Thyroid gland (tissue), 4 donors: ENCODE measurements at regions not wholly inside any gene's neighbourhood (a gene's known extent, or its start where the extent isn't known, plus 50 kb on each side); places are given as distances from the start of the nearest gene placed in this dataset.

Experiments used
- DNase-seq, 2 donors: peaks; one replicate each; pipeline ENCODE4 v3.0.0-alpha.2; 2019
- H3K27ac ChIP-seq, 3 donors: fragments of 200-600 bp; sonication (generic); 1 replicate in 2 of 3; 2 replicates in 1 of 3; pipeline ENCODE4 v1.5.1; 2016 to 2019; ENCODE audit warnings: mild to moderate bottlenecking in 1 of 3, moderate library complexity in 1 of 3
- H3K27me3 ChIP-seq: fragments of 200-600 bp; sonication (generic); one replicate; pipeline ENCODE4 v1.5.1; 2019
- H3K36me3 ChIP-seq, 2 donors: fragments of 200-600 bp; sonication (generic); one replicate each; pipeline ENCODE4 v1.5.1; 2016 to 2019
- H3K4me1 ChIP-seq, 2 donors: fragments of 200-600 bp; sonication (generic); one replicate each; pipeline ENCODE4 v1.5.1; 2017 to 2019
- H3K4me3 ChIP-seq, 3 donors: fragments of 200-600 bp; sonication (generic); replicated peaks in 1 of 3; 1 replicate in 2 of 3; 2 replicates in 1 of 3; pipeline ENCODE4 v1.5.1; 2016; ENCODE audit warnings: mild to moderate bottlenecking in 1 of 3
- H3K9me3 ChIP-seq: fragments of 200-600 bp; sonication (generic); one replicate; pipeline ENCODE4 v1.5.1; 2017
- POLR2A ChIP-seq, 2 donors: fragments of 450-650 bp; IDR thresholded peaks; one replicate each; pipeline ENCODE4 v1.6.1; 2017; ENCODE audit warnings: antibody characterized with exemption in 2 of 2, mild to moderate bottlenecking in 2 of 2, moderate library complexity in 1 of 2
- WGBS, 2 donors: methylation state at CpG; one replicate each; pipeline ENCODE4 v1.1.5; 2017; 5-methylcytosine and 5-hydroxymethylcytosine counted together
- intact Hi-C: fragments of 100-400 bp; cut with DNase I; formaldehyde crosslinking; loops from one replicate; pipeline ENCODE4 v1.15.1; 2023
- TF ChIP-seq, protein P1 (sequence below), 6 experiments: fragments of 200-600 bp in 3 of 6; fragments of 450-650 bp in 3 of 6; sonication (generic) in 3 of 6; IDR thresholded peaks; one replicate each; pipeline ENCODE4 v1.5.1; 2016 to 2019; ENCODE audit warnings: antibody characterized with exemption in 6 of 6, mild to moderate bottlenecking in 2 of 6, inconsistent platforms in 1 of 6, moderate library complexity in 1 of 6

DNA sequence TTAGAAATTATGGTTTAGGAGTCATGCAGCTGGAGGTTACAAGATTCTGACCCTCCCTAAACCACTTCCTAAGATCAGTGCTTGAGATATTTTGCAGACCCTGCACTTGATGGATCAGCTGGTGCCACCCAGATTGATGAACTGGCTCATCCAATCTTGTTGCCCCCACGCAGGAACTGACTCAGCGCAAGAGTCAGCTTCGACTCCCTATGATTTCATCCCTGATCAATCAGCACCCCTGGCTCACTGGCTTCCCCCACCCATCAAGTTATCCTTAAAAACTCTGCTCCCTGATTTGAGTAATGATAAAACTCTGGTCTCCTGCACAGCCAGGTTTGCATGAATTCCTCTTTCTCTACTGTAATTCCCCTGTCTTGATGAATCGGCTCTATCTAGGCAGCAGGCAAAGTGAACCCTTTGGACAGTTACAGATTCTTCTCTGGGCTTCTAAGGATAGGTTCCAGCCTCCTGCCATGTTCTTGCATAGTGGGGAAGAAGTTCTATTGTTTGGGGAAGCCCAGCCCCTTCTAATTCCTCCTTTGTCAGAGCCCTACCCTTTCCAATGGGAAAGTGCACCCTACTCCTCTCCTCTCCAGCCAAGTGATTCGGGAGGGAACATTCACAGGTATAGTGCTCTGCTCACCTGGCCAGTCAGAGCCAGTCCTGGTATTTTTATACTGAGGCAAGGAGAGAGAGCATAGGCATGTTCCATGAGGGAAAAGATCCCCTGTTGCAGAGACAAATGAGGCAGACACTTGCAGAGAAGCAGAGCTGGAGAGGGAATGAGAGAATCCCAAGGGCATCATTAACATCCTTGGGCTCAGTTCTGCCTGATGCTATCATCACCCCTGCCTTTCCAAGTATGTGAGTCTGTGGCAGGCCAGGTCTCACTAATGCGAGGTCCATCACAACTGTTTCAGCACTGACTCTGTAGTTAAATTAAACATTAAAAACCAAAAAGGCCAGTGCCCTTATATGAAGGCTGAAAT lies 224.4 kb upstream of the GALNT17 start:
- intact Hi-C loops, result no loop called here
- WGBS, 2 donors, result 70 to 89% methylated on average over 6 of the region's 6 CpGs
- no peak for DNase-seq
- Histone ChIP-seq H3K27ac (no peak overlapping the region), H3K9me3 (no peaks in the 10 kb centered on the region), H3K4me3 (no peak overlapping the region), H3K4me1 (no peaks in the 10 kb centered on the region), H3K27me3 (no peaks in the 10 kb centered on the region), H3K36me3 (no peaks in the 10 kb centered on the region)
- TF ChIP-seq POLR2A (IDR thresholded peaks at IDR 0.05), result no peak
- TF ChIP-seq, protein P1, sequence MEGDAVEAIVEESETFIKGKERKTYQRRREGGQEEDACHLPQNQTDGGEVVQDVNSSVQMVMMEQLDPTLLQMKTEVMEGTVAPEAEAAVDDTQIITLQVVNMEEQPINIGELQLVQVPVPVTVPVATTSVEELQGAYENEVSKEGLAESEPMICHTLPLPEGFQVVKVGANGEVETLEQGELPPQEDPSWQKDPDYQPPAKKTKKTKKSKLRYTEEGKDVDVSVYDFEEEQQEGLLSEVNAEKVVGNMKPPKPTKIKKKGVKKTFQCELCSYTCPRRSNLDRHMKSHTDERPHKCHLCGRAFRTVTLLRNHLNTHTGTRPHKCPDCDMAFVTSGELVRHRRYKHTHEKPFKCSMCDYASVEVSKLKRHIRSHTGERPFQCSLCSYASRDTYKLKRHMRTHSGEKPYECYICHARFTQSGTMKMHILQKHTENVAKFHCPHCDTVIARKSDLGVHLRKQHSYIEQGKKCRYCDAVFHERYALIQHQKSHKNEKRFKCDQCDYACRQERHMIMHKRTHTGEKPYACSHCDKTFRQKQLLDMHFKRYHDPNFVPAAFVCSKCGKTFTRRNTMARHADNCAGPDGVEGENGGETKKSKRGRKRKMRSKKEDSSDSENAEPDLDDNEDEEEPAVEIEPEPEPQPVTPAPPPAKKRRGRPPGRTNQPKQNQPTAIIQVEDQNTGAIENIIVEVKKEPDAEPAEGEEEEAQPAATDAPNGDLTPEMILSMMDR (IDR thresholded peaks at IDR 0.05), result no peak

DNA sequence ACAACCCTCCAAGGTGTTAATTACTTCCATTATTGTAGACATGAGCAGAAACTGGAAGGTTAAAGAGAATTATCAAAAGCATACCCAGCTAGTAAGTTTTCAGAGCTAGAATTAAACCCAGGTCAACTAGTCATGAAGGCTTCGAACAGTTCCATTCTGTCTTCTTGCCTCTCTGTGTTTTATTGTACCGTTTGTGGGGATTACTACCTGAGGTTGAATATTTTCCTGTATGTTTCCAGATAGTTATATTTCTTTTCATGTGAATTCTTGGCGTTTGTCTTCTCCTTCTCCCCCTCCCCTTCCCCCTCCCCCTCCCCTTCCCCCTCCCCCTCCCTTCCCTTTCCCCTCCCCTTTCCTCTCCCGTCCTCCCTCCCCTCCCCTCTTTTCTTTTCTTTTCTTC lies 218.0 kb upstream of the GALNT17 start:
- no peak overlapping the region for H3K4me3 ChIP-seq
- H3K27me3 ChIP-seq, result no peaks in the 10 kb centered on the region
- TF ChIP-seq POLR2A (IDR thresholded peaks at IDR 0.05), result no peak
- TF ChIP-seq, protein P1 (IDR thresholded peaks at IDR 0.05), result no peak
- no peaks in the 10 kb centered on the region for H3K4me1 ChIP-seq
- H3K9me3 ChIP-seq, result no peaks in the 10 kb centered on the region
- no peak overlapping the region for H3K27ac ChIP-seq
- intact Hi-C loops, result no loop called here
- no peak for DNase-seq
- no peaks in the 10 kb centered on the region for H3K36me3 ChIP-seq
- WGBS, 2 donors, result 84 to 85% methylated on average over 4 of the region's 4 CpGs

GRCh38 chr7:70915067-70915466 lies 216.9 kb upstream of the GALNT17 start:
- Histone ChIP-seq H3K27me3 (no peaks in the 10 kb centered on the region), H3K4me3 (no peak overlapping the region), H3K36me3 (no peaks in the 10 kb centered on the region), H3K4me1 (no peaks in the 10 kb centered on the region), H3K9me3 (no peaks in the 10 kb centered on the region), H3K27ac (no peak overlapping the region)
- WGBS, 2 donors, result 72 to 79% methylated on average over 2 of the region's 2 CpGs
- no peak for DNase-seq
- intact Hi-C loops, result no loop called here
- TF ChIP-seq POLR2A (IDR thresholded peaks at IDR 0.05), result no peak
- TF ChIP-seq, protein P1 (IDR thresholded peaks at IDR 0.05), result no peak

DNA sequence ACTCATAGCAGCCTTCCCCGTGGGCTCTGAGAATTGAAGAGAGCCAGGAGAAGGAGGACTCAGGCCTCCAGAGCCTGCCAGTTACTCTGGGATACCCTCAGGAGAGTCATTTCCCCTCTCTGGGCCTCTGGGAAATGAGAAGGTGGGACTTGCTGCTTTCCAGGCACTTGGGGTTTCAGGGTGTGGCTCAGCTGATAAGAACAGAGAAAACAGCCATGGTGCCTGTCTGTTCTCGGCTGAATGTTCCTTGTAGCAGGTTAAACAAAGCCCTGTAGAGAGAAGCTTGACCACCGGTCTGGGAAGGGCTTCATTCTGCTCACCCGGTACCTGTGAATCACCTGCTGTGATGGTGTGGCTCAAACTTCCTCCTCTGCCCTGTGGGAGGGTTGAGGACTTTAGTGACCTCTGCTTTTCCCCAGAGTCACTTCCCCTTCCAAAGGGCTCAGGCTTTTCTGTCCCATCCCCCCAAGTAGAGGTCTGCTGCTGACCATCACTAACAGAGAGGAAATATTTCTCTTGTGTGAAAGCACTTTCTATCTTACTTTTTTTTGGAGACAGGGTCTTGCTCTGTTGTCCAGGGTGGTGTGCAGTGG lies 212.4 kb upstream of the GALNT17 start:
- intact Hi-C loops, result no loop called here
- H3K27me3 ChIP-seq, result no peaks in the 10 kb centered on the region
- no peak for TF ChIP-seq POLR2A (IDR thresholded peaks at IDR 0.05)
- TF ChIP-seq, protein P1 (IDR thresholded peaks at IDR 0.05), result no peak
- H3K4me1 ChIP-seq, result no peaks in the 10 kb centered on the region
- no peak overlapping the region for H3K4me3 ChIP-seq
- no peaks in the 10 kb centered on the region for H3K9me3 ChIP-seq
- H3K36me3 ChIP-seq, result no peaks in the 10 kb centered on the region
- no peak for DNase-seq
- no peak overlapping the region for H3K27ac ChIP-seq
- 51 to 60% methylated on average over 4 of the region's 4 CpGs for WGBS, 2 donors

GRCh38 chr7:70920876-70921275 lies 211.1 kb upstream of the GALNT17 start:
- Histone ChIP-seq H3K27ac (no peak overlapping the region), H3K9me3 (no peaks in the 10 kb centered on the region), H3K4me1 (no peaks in the 10 kb centered on the region), H3K27me3 (no peaks in the 10 kb centered on the region), H3K4me3 (no peak overlapping the region), H3K36me3 (no peaks in the 10 kb centered on the region)
- WGBS, 2 donors, result 89 to 92% methylated on average over 1 of the region's 1 CpG
- TF ChIP-seq, protein P1 (IDR thresholded peaks at IDR 0.05), result no peak
- no peak for TF ChIP-seq POLR2A (IDR thresholded peaks at IDR 0.05)
- intact Hi-C loops, result no loop called here
- no peak for DNase-seq
